T-helper 2 cell treated with Interferon-gamma antibody and Interleukin-4, amounts not matched to agents 100 ng/mL and 5 ng/mL, for 36 hours (primary cell): ENCODE measurements at regions not wholly inside any gene's neighbourhood (a gene's known extent, or its start where the extent isn't known, plus 50 kb on each side); places are given as distances from the start of the nearest gene placed in this dataset.
"Not testable (repeated sequence)": the region's sequence is repeated elsewhere in the genome, so short reads cannot be mapped to it uniquely, and the experiment has no call there.

Experiments used
- intact Hi-C: fragments of 100-400 bp; cut with micrococcal nuclease; formaldehyde crosslinking; loops from one replicate; pipeline ENCODE4 v1.15.1; 2023

DNA sequence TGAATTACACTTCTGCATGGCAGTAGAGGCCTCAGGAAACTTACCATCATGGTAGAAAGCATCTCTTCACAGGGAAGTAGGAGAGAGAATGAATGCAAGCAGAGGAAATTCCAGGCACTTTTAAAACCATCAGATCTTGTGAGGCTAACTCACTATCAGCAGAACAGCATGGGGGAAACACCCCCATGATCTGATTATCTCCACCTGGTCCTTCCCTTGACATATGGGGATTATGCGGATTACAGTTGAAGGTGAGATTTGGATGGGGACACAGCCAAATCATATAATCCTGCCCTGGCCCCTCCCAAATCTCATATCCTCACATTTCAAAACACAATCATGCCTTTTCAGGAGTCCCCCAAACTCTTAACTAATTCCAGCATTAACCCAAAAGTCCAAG is 691.1 kb downstream of the SI start:
- intact Hi-C loops, result no loop called here

DNA sequence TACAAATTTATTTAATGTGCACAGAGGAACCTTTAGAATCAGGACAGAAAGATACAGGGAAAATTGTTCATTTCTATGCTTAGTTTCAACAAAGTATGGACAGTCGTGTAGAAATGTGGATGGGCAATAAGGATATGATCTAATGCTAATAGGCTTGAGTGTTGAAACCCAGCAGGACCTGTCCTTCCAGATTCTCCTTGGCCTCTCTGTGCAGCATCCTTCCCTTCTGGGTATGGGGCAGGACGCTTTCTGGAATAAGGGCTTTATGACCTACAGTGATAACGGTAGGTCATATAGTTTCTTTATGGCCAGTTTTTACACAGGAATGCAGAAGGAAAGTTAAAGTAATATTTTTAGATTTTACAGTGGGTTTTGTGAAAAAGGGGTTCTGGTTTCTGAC is 698.1 kb downstream of the SI start:
- intact Hi-C loops, result no loop called here

DNA sequence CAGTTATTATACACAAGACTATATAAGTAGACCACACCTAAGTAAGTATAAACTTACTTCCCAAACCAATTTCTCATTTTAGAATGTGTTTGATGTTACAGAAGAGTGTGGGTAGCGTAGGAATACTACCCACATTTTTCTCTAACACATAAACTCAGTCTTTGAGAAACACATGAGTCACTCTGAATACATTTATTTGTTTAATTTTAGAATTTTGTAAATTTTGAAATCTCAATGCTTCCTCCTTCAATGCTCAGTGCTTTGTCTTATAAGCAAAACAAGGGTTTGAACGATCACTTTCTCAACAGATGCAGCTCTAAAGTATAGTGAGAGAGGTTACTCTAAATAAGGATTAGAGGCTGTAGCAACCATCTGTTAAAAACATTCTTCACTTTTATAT is 700.8 kb downstream of the SI start:
- intact Hi-C loops, result no loop called here

DNA sequence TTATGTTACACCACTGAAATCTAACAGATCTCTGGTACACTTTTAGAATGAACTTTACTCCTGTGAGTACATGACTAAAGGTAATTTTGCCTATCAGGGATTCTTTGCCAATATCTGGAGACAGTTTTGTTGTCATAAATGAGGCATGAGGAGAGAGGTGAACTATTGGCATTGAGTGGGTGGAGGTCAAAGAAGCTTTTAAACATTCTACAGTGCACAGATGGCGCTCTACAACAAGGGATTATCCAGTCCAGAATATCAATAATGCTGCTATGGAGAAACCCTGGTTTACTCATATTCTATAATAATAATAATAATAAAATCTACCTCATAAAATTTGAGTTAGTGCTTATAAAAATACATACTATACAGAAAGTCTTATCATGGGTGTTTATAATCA is 702.3 kb downstream of the SI start:
- intact Hi-C loops, result no loop called here

DNA sequence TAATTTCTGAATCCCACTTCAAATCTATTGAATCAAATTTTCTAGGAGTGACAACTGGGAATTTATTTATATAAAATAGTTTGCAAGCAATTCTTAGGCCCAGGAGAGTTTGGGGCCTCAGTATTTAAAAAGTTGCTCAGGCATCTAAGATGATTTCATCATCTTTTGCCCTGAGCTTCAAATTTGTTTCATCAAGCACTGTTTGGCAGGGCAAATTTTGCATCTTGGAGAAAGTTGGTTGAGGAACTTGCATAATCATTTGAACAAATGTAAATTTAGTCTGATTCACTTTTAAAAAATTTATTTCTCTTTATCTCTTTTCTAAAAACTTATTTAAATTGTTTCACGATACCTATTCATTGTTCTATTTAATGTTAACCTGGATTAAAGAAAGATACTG is 702.8 kb downstream of the SI start:
- intact Hi-C loops, result no loop called here

DNA sequence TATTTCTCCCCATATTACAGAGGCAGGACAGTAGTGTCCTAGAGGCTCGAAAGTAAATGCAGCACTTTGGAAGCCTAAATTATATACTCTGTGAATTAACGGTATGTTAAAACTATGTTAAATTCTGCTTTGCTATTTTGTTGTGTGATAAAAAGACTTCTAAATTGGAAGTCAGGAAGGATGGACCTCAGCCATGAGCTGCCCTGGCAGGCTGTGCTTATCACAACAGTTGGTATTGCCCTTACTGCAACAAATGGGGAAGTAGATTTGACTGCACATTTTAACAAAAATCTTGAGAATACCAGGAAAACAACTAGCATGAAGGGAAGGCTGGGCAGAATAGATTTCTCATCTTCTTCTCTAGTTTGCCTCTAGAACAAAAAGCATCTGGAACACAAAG is 706.6 kb downstream of the SI start:
- intact Hi-C loops, result no loop called here

DNA sequence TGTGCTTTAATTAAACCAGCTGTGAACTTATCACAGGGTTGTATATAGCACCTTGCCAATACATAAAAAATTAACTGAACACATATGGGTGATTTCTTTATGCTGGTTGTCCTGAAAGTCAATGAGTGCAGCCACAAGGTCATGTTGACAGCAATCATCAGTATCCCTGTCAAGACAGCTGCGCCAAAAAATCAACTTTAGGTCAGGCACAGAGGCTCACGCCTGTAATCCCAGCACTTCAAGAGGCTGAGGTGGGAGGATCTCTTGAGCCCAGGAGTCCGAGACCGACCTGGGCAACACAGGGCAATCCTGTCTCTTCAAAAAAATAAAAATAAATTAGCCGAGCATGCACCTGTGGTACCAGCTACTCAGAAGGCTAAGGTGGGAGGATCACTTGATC is 707.3 kb downstream of the SI start:
- intact Hi-C loops, result no loop called here

DNA sequence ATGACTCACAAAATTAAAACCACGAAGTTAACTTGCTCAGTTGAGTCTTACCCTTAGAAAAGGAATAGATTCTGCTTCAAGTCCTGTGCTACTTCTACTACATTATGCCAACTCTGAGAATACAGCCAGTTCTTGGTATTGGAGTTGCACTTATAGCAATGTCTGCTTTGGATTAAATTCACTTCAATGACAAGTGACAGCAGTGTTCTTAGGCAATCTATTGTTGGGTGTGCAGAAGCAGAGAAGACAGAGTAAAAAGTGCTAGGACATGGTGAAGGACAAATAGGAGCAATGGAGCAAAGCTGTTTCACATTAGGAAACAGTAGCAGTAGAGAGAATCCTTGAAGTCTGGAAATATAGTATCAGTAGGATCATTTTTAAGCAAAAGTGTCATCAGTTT is 713.1 kb downstream of the SI start:
- intact Hi-C loops, result no loop called here

DNA sequence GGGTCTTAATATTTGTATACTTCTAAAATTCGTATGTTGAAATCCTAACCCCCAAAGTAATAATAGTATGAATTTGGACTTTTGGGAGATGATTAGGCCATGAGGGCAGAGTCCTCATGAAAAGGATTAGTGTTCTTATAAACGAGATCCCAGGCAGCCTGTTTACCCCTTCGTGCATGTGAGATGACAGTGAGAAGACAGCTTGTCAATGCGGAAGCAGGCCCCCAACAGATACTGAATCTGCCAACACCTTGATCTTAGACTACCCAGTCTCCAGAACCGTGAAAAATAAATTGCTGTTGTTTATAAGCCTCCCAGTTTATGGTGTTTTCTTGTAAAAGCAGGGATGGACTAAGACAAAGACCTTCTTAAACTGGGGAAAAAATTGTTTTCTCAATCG is 714.2 kb downstream of the SI start:
- intact Hi-C loops, result no loop called here

DNA sequence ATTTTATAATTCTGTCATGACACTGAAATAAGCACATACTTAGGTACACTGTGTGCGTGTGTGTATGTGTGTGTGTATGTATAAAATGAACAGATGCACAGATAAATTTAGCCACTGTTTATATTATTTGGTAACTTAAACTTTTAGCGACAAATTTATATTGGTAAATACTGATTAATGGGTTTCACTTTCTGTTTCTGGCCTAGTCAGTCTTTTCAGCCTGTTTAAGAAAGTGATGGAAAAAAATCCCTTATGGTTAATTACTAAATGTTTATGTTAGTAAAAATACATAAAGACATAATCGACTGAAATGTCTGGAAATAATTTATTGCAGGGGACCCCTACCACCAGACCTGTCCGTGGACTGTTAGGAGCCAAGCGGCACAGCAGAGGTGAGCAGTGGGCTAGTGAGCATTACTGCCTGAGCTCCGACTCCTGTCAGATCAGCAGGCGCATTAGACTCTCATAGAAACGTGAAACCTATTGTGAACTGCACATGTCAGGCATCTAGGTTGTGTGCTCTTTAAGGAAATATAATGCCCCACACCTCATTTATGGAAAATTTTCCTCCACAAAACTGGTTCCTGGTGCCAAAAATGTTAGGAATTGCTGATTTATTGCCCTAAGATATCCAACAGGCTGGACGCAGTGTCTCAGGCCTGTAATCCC is 717.4 kb downstream of the SI start:
- intact Hi-C loops, result no loop called here

DNA sequence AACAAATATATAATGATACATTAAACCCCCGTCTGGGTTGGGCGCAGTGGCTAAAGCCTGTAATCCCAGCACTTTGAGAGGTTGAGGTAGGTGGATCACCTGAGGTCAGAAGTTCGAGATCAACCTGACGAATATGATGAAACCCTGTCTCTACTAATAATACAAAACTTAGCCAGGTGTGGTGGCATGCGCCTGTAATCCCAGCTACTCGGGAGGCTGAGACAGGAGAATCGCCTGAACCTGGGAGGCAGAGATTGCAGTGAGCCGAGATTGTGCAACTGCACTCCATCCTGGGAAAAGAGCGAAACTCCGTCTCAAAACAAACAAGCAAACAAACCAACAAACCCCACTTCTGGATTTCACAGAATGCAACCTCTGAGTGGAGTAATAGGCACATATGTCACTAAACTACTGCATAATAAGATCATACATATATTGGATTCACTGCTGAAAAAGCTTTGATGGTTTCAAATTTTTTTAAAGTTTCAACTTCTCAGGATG is 718.2 kb downstream of the SI start:
- intact Hi-C loops, result no loop called here

DNA sequence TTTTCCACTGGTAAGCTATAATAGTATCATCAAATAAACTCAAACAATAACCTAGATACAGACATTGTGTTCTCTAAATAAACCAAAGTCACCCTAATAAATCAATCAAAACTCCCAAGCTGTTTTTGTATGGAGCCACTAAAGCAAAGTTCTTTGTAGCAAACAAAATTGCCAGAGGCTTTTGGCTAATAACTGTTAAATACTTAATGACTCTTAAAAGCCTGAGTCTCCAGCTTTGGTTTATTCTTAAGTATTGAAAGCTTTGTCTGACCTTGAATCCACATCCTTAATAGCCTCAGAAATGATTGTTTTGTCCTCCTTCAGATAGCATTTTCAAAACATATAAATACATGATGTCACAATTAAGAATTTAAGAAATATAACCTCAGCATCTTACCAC is 725.3 kb downstream of the SI start:
- intact Hi-C loops, result no loop called here

DNA sequence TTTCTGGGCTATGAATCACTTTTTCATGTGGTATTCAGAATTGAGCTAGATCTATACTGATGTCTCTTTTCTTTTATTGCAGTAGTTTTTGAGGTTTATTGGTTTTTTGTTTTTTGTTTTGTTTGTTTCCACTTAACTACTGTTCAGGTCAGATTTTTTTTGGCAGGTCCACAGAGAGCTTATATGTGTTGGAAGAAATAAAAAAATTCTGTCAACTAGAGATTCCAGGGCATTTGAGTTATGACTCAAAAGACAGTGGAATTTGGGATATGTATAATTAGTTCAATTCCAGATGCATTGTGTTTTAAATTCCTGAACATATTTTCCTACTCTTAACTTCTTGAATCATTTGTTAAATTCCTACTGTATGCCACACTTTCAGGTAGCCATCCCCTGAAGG is 727.2 kb downstream of the SI start:
- intact Hi-C loops, result no loop called here

DNA sequence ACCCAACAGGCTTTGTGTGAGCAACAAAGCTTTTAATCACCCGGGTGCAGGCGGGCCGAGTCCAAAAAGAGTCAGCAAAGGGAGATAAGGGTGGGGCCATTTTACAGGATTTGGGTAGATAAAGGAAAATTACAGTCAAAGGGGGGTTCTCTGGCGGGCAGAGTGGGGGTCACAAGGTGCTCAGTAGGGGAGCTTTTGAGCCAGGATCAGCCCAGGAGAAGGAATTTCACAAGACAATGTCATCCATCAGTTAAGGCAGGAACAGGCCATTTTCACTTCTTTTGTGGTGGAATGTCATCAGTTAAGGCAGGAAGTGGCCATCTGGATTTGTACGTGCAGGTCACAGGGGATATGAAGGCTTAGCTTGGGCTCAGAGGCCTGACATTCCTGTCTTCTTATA is 736.1 kb downstream of the SI start:
- intact Hi-C loops, result not testable (repeated sequence)

DNA sequence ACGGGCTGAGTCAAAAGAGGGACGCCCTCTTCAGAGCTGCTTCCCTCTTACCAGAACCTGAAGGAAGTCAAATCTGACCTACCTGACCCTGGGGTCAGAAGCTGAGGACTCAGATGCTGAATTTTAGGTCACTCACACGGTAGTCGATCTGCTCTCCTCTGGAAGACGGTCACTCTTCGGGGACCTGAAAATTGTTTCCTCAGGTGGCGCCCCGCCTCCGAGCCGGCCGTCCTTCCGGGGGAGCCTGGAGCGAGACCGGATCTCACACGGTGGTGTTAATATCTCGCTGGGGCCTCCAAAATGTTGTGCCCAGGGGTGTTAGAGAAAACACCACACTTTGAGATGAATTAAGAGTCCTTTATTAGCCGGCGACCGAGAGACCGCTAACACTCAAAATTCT is 737.2 kb downstream of the SI start:
- intact Hi-C loops, result no loop called here

DNA sequence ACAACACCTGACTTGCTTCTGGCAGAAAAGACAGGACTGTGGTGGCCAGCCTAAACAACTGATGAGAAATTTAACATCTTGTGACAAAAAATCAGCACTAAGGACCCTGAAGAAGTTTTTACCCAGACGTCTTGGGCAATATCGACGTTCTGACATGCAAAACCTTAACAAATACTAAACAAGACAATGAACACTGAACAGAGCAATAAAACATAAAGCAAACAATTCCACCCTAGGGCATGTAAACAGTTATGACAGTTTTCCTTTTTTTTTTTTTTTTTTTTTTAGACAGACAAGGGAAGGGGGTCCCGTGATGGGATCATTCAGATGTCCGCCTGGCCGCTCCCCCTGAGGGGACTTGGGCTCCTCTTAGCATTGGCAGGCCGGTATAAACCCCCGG is 738.0 kb downstream of the SI start:
- intact Hi-C loops, result no loop called here

DNA sequence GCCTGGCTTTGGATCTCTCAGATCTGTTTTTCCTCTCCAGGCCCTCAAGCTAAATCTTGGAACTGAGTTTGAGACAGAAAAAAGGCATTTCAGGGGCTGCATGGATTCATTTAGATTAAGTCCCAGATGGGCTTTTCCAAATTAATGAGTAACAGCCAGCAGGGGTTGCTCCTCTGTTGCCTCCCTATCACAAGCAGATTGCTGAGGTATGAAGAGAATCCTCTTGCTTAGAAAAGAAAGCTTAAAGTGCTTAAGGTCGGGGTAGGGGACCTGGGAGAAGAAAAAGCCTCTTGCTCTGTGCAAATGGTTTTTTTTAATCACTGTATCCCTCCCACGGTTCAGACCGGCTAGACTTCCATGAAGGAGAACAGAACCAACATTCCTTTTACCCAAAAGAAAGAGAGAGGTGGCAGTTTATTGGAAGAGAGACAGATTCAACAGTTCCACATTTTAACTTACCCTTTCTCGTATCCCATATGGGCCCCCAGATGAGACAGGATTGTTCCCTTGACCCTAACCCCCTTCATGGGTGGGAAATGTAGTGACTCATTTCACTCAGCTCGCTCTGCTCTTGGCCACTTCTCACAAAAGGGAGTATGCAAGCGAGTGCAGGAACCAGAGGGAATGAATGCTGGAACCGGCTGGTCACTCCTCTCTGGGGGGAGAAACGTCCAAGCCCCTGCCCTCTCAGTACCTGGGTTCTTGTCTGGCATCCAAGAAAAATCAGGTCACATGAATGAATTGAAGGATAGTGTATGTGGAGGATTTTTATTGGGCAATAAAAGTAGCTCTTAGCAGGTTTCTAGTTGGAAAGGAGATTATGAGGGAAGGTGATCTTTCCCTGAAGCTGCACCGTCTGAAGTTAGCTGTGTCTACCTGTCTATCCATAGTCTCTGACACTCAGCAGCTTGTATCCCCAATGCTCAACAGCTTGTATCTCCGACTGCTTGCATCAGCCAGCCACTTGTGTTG is 745.2 kb downstream of the SI start:
- intact Hi-C loops, result no loop called here

DNA sequence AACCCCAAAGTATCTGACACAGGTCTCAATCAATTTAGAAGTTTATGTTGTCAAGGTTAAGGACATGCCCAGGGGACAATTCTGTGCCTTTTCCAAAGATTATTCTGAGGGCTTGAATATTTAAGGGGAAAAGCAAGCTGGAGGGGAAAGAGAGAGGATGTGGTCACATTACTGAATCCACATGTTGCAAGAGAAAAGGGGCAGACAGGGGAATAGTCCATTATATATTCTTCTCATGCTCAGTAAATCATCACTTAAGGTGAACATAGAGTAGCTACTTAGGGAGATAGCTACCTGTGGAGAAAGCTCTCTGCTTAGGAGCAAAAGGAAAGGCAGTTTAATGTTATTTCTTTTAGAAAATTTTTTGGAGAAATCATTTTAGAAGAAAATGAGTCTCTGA is 751.6 kb downstream of the SI start:
- intact Hi-C loops, result no loop called here

DNA sequence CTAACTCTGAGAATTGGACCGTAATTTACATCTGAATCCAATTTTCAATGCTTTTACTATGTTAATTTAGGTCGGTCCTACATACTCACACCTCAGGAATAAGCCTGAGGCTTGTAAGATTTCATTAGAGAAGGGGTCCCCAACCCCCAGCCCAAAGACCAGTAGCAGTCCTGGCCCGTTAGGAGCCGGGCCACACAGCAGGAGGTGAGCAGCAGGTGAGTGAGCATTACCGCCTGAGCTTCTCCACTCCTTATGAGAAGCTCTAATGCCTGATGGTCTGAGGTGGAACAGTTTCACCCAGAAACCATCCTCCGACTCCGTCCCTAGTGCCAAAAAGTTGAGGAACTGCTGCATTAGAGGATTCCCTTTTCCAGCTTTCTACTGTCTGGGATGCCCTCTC is 757.3 kb downstream of the SI start:
- intact Hi-C loops, result no loop called here

DNA sequence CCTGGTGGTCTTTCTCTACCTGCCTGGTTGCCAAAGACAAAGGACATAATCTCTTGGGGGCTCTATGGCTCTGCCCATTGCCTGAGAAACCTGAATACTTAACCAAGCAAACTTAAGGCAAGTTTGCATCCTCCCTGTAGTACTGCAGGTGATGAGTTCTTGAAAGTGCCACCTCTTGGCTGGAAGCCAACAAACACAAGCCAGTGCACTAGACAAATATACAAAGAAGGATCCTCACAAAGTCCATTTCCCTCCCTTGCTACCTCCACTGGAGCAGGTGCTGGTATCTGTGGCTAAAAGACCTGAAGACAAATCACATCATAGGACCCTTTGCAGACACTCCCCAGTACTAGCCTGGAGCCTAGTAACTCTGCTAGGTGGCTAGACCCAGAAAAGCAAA is 772.3 kb downstream of the SI start:
- intact Hi-C loops, result no loop called here

DNA sequence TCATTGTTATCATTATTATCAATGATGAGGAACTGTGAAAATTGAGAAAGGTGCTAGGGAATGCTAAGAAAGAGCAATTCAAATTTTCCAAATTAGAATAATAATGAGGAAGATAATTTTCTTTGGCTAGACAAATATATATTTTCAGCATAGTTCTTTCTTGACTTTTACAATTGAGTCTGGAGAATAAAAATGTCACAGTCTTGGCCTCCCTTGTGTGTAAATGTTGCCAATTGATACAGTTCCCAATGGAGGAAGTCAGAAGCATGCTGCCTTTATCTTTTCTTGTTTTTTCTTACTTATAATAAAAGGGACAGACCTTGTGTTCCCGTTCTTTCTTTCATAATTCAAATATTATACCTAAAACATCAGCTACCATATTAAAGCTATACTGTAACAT is 774.4 kb downstream of the SI start:
- intact Hi-C loops, result no loop called here

DNA sequence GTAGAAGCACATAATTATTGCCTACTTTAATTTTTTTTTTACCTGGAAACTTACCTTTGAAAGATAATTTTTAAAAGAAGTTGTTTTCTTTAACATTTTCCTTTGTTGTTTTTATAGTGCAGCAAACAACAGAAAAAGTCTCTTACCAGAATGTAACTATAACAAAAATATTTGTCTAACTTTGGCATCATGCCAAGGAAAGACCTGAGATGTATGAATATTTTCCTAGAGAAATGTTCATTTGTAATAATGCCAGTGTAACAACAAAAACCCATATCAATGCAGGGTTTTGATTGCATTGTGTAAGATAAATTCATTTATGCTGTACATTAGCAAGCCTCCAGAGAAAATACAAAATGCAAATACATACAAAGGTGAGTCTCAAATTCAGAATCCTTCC is 775.7 kb downstream of the SI start:
- intact Hi-C loops, result no loop called here

DNA sequence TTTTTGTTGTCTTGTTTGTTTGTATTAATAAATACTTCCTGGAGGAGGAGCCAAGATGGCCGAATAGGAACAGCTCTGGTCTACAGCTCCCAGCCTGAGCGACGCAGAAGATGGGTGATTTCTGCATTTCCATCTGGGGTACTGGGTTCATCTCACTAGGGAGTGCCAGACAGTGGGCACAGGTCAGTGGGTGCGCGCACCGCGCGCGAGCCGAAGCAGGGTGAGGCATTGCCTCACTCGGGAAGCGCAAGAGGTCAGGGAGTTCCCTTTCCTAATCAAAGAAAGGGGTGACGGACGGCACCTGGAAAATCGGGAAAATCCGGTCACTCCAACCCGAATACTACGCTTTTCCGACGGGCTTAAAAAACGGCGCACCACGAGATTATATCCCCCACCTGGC is 786.8 kb downstream of the SI start:
- intact Hi-C loops, result not testable (repeated sequence)
